Inflammatory macrophage treated with lipopolysaccharide for 4 hours (primary cell): ENCODE measurements at regions not wholly inside any gene's neighbourhood (a gene's known extent, or its start where the extent isn't known, plus 50 kb on each side); places are given as distances from the start of the nearest gene placed in this dataset.
"Not testable (repeated sequence)": the region's sequence is repeated elsewhere in the genome, so short reads cannot be mapped to it uniquely, and the experiment has no call there.

Experiments used
- DNase-seq: peaks from one replicate; pipeline ENCODE4 v3.0.0-alpha.2; 2020

DNA sequence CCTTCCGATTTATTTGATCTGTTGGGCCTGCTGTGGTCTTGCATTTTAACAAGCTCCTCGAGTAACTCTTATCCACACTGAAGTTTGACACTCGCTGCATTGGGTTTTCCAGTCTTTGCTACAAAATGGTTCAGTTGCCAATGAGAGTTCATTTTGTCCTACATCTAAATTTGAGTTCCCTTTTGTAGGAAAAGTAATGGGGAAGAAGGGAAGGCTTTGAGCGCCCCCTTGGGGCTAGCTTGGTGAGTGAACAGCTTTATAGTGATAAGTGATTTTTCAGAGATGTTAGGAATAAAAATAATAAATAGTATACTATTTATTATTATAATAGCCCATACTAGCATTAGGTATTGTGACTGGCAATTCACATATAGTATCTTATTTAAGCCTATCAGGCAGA, 89.9 kb upstream of the GNAQ start:
- peak; percentile 78 for DNase-seq

DNA sequence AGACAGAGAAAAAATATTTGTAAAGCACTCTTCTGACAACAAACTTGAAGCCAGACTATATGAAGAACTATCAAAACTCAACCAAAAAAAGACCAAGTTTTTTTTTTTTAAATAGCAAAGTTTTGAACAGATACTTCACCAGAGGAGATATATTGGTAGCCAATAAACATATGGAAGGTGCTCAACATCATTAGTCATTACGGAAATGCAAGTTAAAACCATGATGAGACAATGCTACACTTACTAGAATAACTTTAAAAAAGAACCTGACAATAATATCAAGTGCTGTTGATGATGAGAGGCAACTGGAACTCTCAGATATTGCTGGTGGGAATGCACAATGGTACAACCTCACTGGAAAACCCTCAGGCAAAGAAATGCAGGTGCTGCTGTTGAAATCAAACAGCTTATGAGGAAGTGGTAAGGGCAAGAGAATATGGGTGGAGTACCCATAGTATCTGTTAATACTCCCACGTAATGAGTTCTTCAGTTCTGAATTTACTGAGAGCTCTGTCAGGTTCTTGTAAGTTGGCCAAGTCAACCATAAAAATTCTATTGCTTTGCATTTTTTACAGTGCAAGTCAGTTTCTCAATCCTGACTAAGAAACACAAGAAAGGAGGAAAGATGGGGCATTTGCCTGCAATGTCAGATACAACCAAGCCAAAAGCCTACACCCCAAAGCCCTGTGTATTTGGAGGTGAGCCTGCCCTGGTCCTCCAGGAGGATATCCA, 87.3 kb upstream of the GNAQ start:
- DNase-seq: peak; percentile 71

DNA sequence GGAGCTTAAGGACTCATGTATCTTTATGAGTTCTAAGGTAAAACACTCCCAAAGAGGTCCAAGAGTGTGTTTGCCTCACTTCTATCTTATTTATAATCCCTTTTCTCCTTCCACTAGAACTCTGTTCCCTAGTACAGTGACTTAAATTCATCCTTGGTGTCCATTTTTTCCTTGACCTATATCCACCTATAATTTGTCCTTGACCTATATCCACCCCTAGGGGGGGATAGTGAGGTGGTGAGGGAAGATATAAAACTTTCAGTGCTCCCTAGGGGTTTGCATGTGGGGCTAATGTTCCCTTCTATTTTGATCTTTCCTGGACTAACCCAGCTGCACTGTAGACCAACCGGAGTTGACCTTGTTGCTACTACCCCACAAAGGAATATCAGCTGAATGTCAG, 83.5 kb upstream of the GNAQ start:
- peak; percentile 29 for DNase-seq

GRCh38 chr9:78114581-78114980, 83.0 kb upstream of the GNAQ start:
- no peak for DNase-seq

GRCh38 chr9:78112406-78112805, 80.8 kb upstream of the GNAQ start:
- no peak for DNase-seq

DNA sequence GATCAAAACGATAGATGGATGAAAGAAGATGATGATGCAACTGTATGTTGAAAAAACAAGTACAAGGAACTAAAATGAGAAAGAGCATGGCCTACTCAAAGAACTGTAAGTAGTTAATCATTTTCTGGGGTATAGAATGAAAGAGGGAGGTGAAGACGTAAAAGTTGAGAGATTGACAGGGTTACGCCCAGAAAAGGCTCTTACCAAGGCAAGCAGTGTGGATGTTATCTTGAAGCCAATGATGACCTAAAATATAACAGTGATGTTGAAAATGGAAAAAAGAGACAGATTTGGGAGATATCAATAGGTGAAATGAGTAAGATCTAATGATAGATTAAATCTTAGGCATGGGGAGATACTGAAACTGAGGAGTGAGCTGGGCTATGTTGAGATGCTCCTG, 80.4 kb upstream of the GNAQ start:
- no peak for DNase-seq

DNA sequence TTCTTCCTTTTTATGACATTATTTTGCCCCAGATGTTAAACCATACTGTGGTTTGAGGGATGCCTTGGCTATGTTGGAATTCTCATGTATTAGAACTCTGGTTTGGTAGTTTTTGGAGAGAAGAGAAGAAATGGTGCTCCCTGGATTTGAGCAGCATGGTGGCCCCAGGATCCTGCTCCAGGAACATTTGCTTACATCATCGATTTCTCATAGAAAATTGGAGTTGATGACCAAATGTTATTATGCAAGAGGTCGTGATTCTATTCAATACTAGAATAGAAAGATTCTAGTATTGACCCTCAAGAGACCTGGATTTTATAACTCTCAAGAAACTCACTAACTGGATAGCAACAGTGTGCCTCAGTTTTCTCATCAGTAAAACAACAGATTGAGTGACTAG, 77.5 kb upstream of the GNAQ start:
- DNase-seq: no peak

GRCh38 chr9:78106586-78106985, 75.0 kb upstream of the GNAQ start:
- DNase-seq: not testable (repeated sequence)

DNA sequence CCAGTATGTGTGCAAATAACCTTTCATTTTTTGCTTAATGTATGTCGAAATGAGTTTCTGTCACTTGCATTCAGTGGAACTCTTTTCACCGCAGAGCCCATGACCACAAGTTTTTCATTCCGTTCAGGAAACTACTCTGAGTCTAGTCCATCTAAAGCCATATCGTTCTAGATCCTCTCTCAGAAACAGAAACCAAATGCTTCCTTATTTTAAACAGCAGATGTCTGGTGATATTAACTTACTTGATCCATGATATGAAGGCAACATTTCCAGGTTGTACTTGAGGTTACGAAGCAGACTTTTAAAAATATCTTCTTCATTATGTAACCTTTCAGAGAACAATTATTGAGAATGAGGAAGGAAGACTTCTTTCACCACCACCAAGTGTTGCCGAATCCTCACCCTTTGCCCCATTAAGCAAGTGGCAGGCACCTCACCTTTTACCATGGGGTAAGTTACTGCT, 72.4 kb upstream of the GNAQ start:
- peak; percentile 90 for DNase-seq

GRCh38 chr9:78101247-78101646, 69.6 kb upstream of the GNAQ start:
- DNase-seq: no peak

GRCh38 chr9:78097541-78097940, 65.9 kb upstream of the GNAQ start:
- DNase-seq: peak; percentile 93

GRCh38 chr9:78091731-78092130, 60.1 kb upstream of the GNAQ start:
- no peak for DNase-seq

GRCh38 chr9:78089111-78089510, 57.5 kb upstream of the GNAQ start:
- no peak for DNase-seq

- DNase-seq: not testable (repeated sequence)
Observed at GRCh38 chr9:78088190-78088589, 56.6 kb upstream of the GNAQ start.
